Right cardiac atrium (tissue), 5 donors: ENCODE measurements at regions not wholly inside any gene's neighbourhood (a gene's known extent, or its start where the extent isn't known, plus 50 kb on each side); places are given as distances from the start of the nearest gene placed in this dataset.
"Not testable (repeated sequence)": the region's sequence is repeated elsewhere in the genome, so short reads cannot be mapped to it uniquely, and the experiment has no call there.

ENCODE experiments used
- ATAC-seq, 2 donors: fragments of 200-7000 bp; cut with Tn5 transposase; one replicate each; pipeline versions ENCODE4 v1.8.0 to v1.9.1; 2020; ENCODE audit warnings: moderate library complexity in 2 of 2, mild to moderate bottlenecking in 1 of 2
- DNase-seq, 3 donors: peaks; one replicate each; pipeline ENCODE4 v3.0.0-alpha.2; 2020
- H3K27ac ChIP-seq: one replicate; pipeline ENCODE4 v1.5.1; 2013; ENCODE audit warnings: mild to moderate bottlenecking, low read length, control low read depth, moderate library complexity
- H3K27me3 ChIP-seq: one replicate; pipeline ENCODE4 v1.6.1; 2013; ENCODE audit not compliant: control insufficient read depth, insufficient read depth
- H3K4me1 ChIP-seq: one replicate; pipeline ENCODE4 v1.6.1; 2013; ENCODE audit warnings: low read length; ENCODE audit not compliant: control insufficient read depth, insufficient read depth
- H3K4me3 ChIP-seq: one replicate; pipeline ENCODE4 v1.5.1; 2013; ENCODE audit warnings: low read length, control low read depth
- H3K9me3 ChIP-seq: one replicate; pipeline ENCODE4 v1.6.1; 2013; ENCODE audit warnings: low read length; ENCODE audit not compliant: control insufficient read depth
- WGBS: extraction: QIAGEN DNeasy Blood & Tissue Kit; methylation state at CpG from one replicate; pipeline ENCODE4 v1.1.7; 2013; 5-methylcytosine and 5-hydroxymethylcytosine counted together
- intact Hi-C, 4 donors: fragments of 100-400 bp; cut with DNase I; formaldehyde crosslinking; loops; one replicate each; pipeline versions ENCODE4 v1.11.0 to v1.14.0; 2022 to 2023
- donor health status: healthy with polysubstance abuse.
- donor health status: DM: no; HTN: yes; CAD: no.
- donor health status: DM: no; HTN: no; CAD: no.
- donor health status: DM: no; HTN: yes; CAD: no; lungs with severe emphysema.
- donor health status: DM: yes; HTN: yes; CAD: no.

GRCh38 chr2:48080534-48081316 lies 174.4 kb upstream of the FBXO11 start:
- no peak for ATAC-seq

GRCh38 chr2:48081317-48081628 lies 175.0 kb upstream of the FBXO11 start:
- Histone ChIP-seq H3K4me3 (no peak overlapping the region), H3K9me3 (no peaks in the 10 kb centered on the region), H3K27ac (no peak overlapping the region), H3K4me1 (no peaks in the 10 kb centered on the region), H3K27me3 (no peaks in the 10 kb centered on the region)
- intact Hi-C loops, result no loop called here
- 88% methylated on average over 7 of the region's 7 CpGs for WGBS
- DNase-seq (no peak), ATAC-seq (no peak)

More at GRCh38 chr2:48080534-48081316, 174.4 kb upstream of the FBXO11 start:
- H3K4me3 ChIP-seq, result no peak overlapping the region
- no peaks in the 10 kb centered on the region for H3K9me3 ChIP-seq
- no peaks in the 10 kb centered on the region for H3K4me1 ChIP-seq
- H3K27me3 ChIP-seq, result no peaks in the 10 kb centered on the region
- 82% methylated on average over 6 of the region's 6 CpGs for WGBS
- intact Hi-C loops, result no loop called here
- H3K27ac ChIP-seq, result no peak overlapping the region
- no peak for DNase-seq

- H3K4me3 ChIP-seq, result no peak overlapping the region
- H3K9me3 ChIP-seq, result no peaks in the 10 kb centered on the region
- no peaks in the 10 kb centered on the region for H3K4me1 ChIP-seq
- ATAC-seq, result no peak
- H3K27ac ChIP-seq, result no peak overlapping the region
- 90% methylated on average over 1 of the region's 1 CpG for WGBS
- no peaks in the 10 kb centered on the region for H3K27me3 ChIP-seq
- no peak for DNase-seq
- intact Hi-C loops, result no loop called here
These were observed 179.6 kb upstream of the FBXO11 start for GRCh38 chr2:48085888-48086287.

- Histone ChIP-seq H3K4me3 (no peak overlapping the region), H3K9me3 (no peaks in the 10 kb centered on the region), H3K4me1 (peaks cover 2% of the 10 kb centered on the region), H3K27ac (no peak overlapping the region), H3K27me3 (no peaks in the 10 kb centered on the region)
- WGBS, result 75% methylated on average over 2 of the region's 2 CpGs
- DNase-seq (no peak), ATAC-seq (no peak)
- intact Hi-C loops, result no loop called here
These were observed 182.7 kb upstream of the FBXO11 start for GRCh38 chr2:48088994-48089393.

GRCh38 chr2:48089644-48090043 lies 183.3 kb upstream of the FBXO11 start:
- no peaks in the 10 kb centered on the region for H3K27me3 ChIP-seq
- no peaks in the 10 kb centered on the region for H3K9me3 ChIP-seq
- H3K4me1 ChIP-seq, result peaks cover 2% of the 10 kb centered on the region
- no peak for DNase-seq
- intact Hi-C loops, result loop anchor here in 1 of 4 donors (10.0 kb wide), 1 partner anchor 645 kb away; no protein-coding TSS in a partner anchor
- no peak overlapping the region for H3K27ac ChIP-seq
- WGBS, result 76% methylated on average over 1 of the region's 1 CpG
- ATAC-seq, result no peak
- no peak overlapping the region for H3K4me3 ChIP-seq

GRCh38 chr2:48092846-48093803 lies 186.8 kb upstream of the FBXO11 start:
- ATAC-seq (peak in 1 of 2 donors; percentile 79), DNase-seq (no peak)
- intact Hi-C loops, result loop anchor here in 1 of 4 donors (10.0 kb wide), 1 partner anchor 648 kb away; no protein-coding TSS in a partner anchor
- 81% methylated on average over 4 of the region's 4 CpGs for WGBS
- no peaks in the 10 kb centered on the region for H3K9me3 ChIP-seq
- no peak overlapping the region for H3K27ac ChIP-seq
- no peaks in the 10 kb centered on the region for H3K27me3 ChIP-seq
- H3K4me3 ChIP-seq, result no peak overlapping the region
- peaks cover 2% of the 10 kb centered on the region for H3K4me1 ChIP-seq

- intact Hi-C loops, result loop anchor here in 1 of 4 donors (10.0 kb wide), 1 partner anchor 652 kb away; no protein-coding TSS in a partner anchor
- ATAC-seq, H3K9me3 ChIP-seq, H3K27me3 ChIP-seq, DNase-seq, H3K4me3 ChIP-seq, H3K27ac ChIP-seq, H3K4me1 ChIP-seq: not testable (repeated sequence)
- WGBS, result 75% methylated on average over 1 of the region's 1 CpG
These were observed 190.5 kb upstream of the FBXO11 start for GRCh38 chr2:48096765-48097164.

- H3K27me3 ChIP-seq, result no peaks in the 10 kb centered on the region
- DNase-seq, result no peak
- no peak for ATAC-seq
- intact Hi-C loops, result loop anchor here in 1 of 4 donors (10.0 kb wide), 1 partner anchor 654 kb away; no protein-coding TSS in a partner anchor
- H3K9me3 ChIP-seq, result no peaks in the 10 kb centered on the region
- H3K4me1 ChIP-seq, result no peaks in the 10 kb centered on the region
- H3K4me3 ChIP-seq, result no peak overlapping the region
- H3K27ac ChIP-seq, result no peak overlapping the region
- 90% methylated on average over 1 of the region's 1 CpG for WGBS
These were observed 192.2 kb upstream of the FBXO11 start for GRCh38 chr2:48098539-48098938.

- ATAC-seq (no peak), DNase-seq (no peak)
- no peaks in the 10 kb centered on the region for H3K27me3 ChIP-seq
- H3K27ac ChIP-seq, result no peak overlapping the region
- H3K4me3 ChIP-seq, result no peak overlapping the region
- intact Hi-C loops, result loop anchor here (10.0 kb wide), 4 partner anchors 250 to 660 kb away; partner anchors contain the start of gene MSH6 (in 1 of the 4)
- H3K9me3 ChIP-seq, result no peaks in the 10 kb centered on the region
- peaks cover 7% of the 10 kb centered on the region for H3K4me1 ChIP-seq
These were observed 198.1 kb upstream of the FBXO11 start for GRCh38 chr2:48104418-48104817.

GRCh38 chr2:48105848-48106247 lies 199.6 kb upstream of the FBXO11 start:
- Histone ChIP-seq H3K27ac (peak overlapping the region; percentile 66), H3K4me3 (peak overlapping the region; percentile 33), H3K27me3 (no peaks in the 10 kb centered on the region), H3K9me3 (no peaks in the 10 kb centered on the region), H3K4me1 (peaks cover 7% of the 10 kb centered on the region)
- intact Hi-C loops, result loop anchor here (2.0 to 10.0 kb wide), 8 partner anchors 199 to 661 kb away; partner anchors contain the start of genes FBXO11 (in 2 of the 4) and MSH6 (in 1 of the 4)
- DNase-seq, result no peak
- ATAC-seq, result peak; percentile 5 to 12
- WGBS, result 74% methylated on average over 11 of the region's 11 CpGs
